ENCODE measurements at regions not wholly inside any gene's neighbourhood (a gene's known extent, or its start where the extent isn't known, plus 50 kb on each side); places are given as distances from the start of the nearest gene placed in this dataset.

DNA sequence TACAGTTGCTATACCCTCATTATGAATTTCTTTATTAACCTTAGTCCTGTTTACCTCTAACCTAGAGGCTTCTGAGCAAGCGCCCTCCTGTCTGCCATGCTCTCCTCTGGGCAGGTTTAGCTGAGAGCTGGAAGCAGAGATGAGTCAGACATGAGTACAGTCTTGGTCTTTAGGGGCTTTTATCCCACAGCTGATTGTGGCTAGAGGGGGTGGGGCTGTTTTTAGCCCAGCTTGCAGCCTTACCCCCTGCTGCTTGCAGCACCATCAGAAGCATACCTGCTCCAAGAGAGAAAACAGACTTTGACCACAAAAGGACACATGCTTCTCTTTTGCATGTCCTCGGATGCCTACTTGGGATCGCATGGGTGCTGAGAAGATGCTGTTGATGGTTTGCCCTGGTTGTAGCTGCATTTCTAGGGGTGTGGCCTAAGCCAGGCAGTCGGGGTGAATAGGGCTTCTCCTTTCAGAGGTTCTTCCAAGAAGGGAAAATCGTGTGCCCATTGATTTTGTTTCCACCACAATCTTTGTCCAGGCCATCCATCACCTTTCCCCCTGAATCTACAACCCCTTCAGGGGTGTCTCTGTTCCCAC, 115.0 kb upstream of the LGALSL start:
- no peak overlapping the region for H3K27ac Mint-ChIP-seq
- DNase-seq, result no peak
- POLR2A ChIA-PET, result no interaction called here
- WGBS (ENCODE audit: insufficient coverage), result 70% methylated on average over 2 of the region's 5 CpGs
- TF ChIP-seq, protein P1, sequence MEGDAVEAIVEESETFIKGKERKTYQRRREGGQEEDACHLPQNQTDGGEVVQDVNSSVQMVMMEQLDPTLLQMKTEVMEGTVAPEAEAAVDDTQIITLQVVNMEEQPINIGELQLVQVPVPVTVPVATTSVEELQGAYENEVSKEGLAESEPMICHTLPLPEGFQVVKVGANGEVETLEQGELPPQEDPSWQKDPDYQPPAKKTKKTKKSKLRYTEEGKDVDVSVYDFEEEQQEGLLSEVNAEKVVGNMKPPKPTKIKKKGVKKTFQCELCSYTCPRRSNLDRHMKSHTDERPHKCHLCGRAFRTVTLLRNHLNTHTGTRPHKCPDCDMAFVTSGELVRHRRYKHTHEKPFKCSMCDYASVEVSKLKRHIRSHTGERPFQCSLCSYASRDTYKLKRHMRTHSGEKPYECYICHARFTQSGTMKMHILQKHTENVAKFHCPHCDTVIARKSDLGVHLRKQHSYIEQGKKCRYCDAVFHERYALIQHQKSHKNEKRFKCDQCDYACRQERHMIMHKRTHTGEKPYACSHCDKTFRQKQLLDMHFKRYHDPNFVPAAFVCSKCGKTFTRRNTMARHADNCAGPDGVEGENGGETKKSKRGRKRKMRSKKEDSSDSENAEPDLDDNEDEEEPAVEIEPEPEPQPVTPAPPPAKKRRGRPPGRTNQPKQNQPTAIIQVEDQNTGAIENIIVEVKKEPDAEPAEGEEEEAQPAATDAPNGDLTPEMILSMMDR (IDR thresholded peaks at IDR 0.05), result no peak
- no peak for TF ChIP-seq EZH2 (IDR thresholded peaks at IDR 0.05; ENCODE audit: borderline replicate concordance, insufficient read depth, low read depth, low read length, poor library complexity, severe bottlenecking)
- Histone ChIP-seq H3K9me3 (ENCODE audit: control extremely low read depth in 1 of 3, control insufficient read depth in 2 of 3, insufficient read depth in 1 of 3, low read length in 2 of 3) (no peaks in the 10 kb centered on the region), H3K36me3 (replicated peaks in 1 of 2; ENCODE audit: control extremely low read depth in 1 of 2, control insufficient read depth in 1 of 2, extremely low read depth in 1 of 2, insufficient read depth in 2 of 2, low read length in 1 of 2) (no peaks in the 10 kb centered on the region), H3K4me2 (replicated peaks; ENCODE audit: low read depth, low read length, poor library complexity, severe bottlenecking) (no peak overlapping the region), H3K79me2 (ENCODE audit: control insufficient read depth, insufficient read depth, low read length) (no peaks in the 10 kb centered on the region), H3K27ac (ENCODE audit: low read length in 2 of 2) (no peak overlapping the region), H3K27me3 (replicated peaks in 1 of 4; ENCODE audit: control extremely low read depth in 1 of 4, control insufficient read depth in 3 of 4, insufficient read depth in 4 of 4, low read length in 3 of 4) (no peaks in the 10 kb centered on the region), H4K20me1 (ENCODE audit: control insufficient read depth, insufficient read depth, low read length, poor library complexity, severe bottlenecking) (no peaks in the 10 kb centered on the region), H3K9ac (ENCODE audit: low read length) (no peak overlapping the region), H2AFZ (ENCODE audit: insufficient read depth, low read depth, low read length, poor library complexity, severe bottlenecking) (no peak overlapping the region), H3K4me1 (ENCODE audit: control insufficient read depth in 2 of 2, insufficient read depth in 2 of 2, low read length in 2 of 2) (no peaks in the 10 kb centered on the region), H3K4me3 (ENCODE audit: control extremely low read depth in 1 of 5, extremely low read depth in 1 of 5, insufficient read depth in 1 of 5, low read depth in 2 of 5, low read length in 4 of 5) (no peak overlapping the region)
- CTCF ChIA-PET, result interaction anchor here (0.7 to 4.6 kb wide), 3 partner anchors 9 to 538 kb away, joined by 3 to 33 read pairs (median 3); no protein-coding TSS in a partner anchor
- no peak for ATAC-seq (ENCODE audit: low read depth)
- H3K4me1 Mint-ChIP-seq, result peaks cover 2% of the 10 kb centered on the region
- H3K27me3 Mint-ChIP-seq, result peaks cover 4% of the 10 kb centered on the region
- no peak overlapping the region for H3K4me3 Mint-ChIP-seq
- intact Hi-C loops (cut with micrococcal nuclease), result no loop called here
- H3K9me3 Mint-ChIP-seq (ENCODE audit: insufficient read depth), result no peaks in the 10 kb centered on the region

DNA sequence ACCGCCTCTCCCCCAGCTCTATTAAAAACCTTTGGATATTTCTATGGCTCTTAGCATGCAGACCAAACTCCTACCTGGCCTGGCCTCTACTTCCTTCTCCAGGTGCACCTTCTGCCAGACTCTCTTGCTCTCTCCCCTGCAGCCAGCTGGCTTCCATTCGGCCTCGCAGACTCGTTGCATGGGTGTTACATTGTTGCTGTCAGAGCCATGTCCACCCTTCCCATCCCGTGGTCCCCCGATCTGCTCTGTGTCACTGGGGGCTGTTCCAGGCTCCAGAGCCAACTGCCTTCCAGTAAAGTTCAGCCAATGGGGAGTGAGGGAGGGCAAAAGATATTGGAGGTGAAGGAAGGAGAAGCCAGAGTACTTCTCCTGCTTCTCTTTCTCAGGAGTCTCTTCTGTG, 112.5 kb upstream of the LGALSL start:
- POLR2A ChIA-PET, result no interaction called here
- Mint-ChIP-seq H3K4me3 (no peak overlapping the region), H3K27ac (no peak overlapping the region), H3K27me3 (peaks cover 4% of the 10 kb centered on the region), H3K9me3 (ENCODE audit: insufficient read depth) (no peaks in the 10 kb centered on the region), H3K4me1 (peaks cover 2% of the 10 kb centered on the region)
- DNase-seq (no peak), ATAC-seq (ENCODE audit: low read depth) (no peak)
- CTCF ChIA-PET, result interaction anchor here (0.5 to 4.6 kb wide), 5 partner anchors 11 to 1300 kb away, joined by 3 to 33 read pairs (median 3); no protein-coding TSS in a partner anchor
- no peaks in the 10 kb centered on the region for H3K9me3 ChIP-seq (ENCODE audit: control extremely low read depth in 1 of 3, control insufficient read depth in 2 of 3, insufficient read depth in 1 of 3, low read length in 2 of 3)
- no peak overlapping the region for H3K27ac ChIP-seq (ENCODE audit: low read length in 2 of 2)
- no peaks in the 10 kb centered on the region for H3K27me3 ChIP-seq (replicated peaks in 1 of 4; ENCODE audit: control extremely low read depth in 1 of 4, control insufficient read depth in 3 of 4, insufficient read depth in 4 of 4, low read length in 3 of 4)
- no peak overlapping the region for H3K9ac ChIP-seq (ENCODE audit: low read length)
- H3K4me1 ChIP-seq (ENCODE audit: control insufficient read depth in 2 of 2, insufficient read depth in 2 of 2, low read length in 2 of 2), result no peaks in the 10 kb centered on the region
- no peak overlapping the region for H3K4me2 ChIP-seq (replicated peaks; ENCODE audit: low read depth, low read length, poor library complexity, severe bottlenecking)
- H3K4me3 ChIP-seq (ENCODE audit: control extremely low read depth in 1 of 5, extremely low read depth in 1 of 5, insufficient read depth in 1 of 5, low read depth in 2 of 5, low read length in 4 of 5), result no peak overlapping the region
- H2AFZ ChIP-seq (ENCODE audit: insufficient read depth, low read depth, low read length, poor library complexity, severe bottlenecking), result no peak overlapping the region
- H4K20me1 ChIP-seq (ENCODE audit: control insufficient read depth, insufficient read depth, low read length, poor library complexity, severe bottlenecking), result no peaks in the 10 kb centered on the region
- no peaks in the 10 kb centered on the region for H3K79me2 ChIP-seq (ENCODE audit: control insufficient read depth, insufficient read depth, low read length)
- no peaks in the 10 kb centered on the region for H3K36me3 ChIP-seq (replicated peaks in 1 of 2; ENCODE audit: control extremely low read depth in 1 of 2, control insufficient read depth in 1 of 2, extremely low read depth in 1 of 2, insufficient read depth in 2 of 2, low read length in 1 of 2)
- intact Hi-C loops (cut with micrococcal nuclease), result no loop called here
- WGBS (ENCODE audit: insufficient coverage), result 100% methylated on average over 4 of the region's 6 CpGs
- no peak for TF ChIP-seq EZH2 (IDR thresholded peaks at IDR 0.05; ENCODE audit: borderline replicate concordance, insufficient read depth, low read depth, low read length, poor library complexity, severe bottlenecking)
- TF ChIP-seq, protein P1 (IDR thresholded peaks at IDR 0.05), result no peak

All from B cell (primary cell).